Fibroblast of skin of left biceps (primary cell): ENCODE measurements at regions not wholly inside any gene's neighbourhood (a gene's known extent, or its start where the extent isn't known, plus 50 kb on each side); places are given as distances from the start of the nearest gene placed in this dataset.

ENCODE experiments used
- DNase-seq, 2 experiments: peaks; one replicate each; pipeline ENCODE4 v3.0.0-alpha.2; 2013; ENCODE audit warnings: low read depth in 2 of 2

DNA sequence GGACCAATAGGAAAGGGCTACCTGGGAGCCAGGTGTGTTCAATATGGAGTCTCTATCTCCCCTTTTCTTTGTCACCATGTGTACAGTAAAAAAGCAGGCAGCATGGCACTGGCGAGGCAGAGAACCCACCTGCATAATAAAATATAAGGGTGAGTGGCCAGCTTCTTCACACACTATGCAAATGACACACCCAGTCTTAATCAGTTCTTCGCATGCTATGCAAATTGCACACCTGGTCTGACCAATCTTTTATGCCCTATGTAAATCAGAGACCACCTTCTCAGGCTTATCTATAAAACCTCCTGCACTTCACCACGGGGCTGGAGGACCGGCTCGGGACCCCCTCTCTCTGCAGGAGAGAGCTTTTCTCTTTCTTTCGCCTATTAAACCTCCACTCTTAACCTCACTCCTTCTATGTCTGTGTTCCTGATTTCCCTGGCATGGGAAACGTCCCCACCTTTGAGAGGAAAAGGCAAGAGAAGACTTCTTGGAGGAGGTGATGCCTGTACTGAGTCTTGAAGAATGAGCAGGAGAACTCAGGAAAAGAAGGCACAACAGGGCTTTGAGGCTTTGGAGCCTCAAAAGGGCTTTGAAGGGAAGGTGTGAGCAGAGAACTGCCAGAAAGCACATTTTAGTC is 502.1 kb downstream of the GRIN2A start:
- no peak for DNase-seq

- DNase-seq = no peak
Observed at GRCh38 chr16:9680968-9681367, 501.3 kb downstream of the GRIN2A start.

DNA sequence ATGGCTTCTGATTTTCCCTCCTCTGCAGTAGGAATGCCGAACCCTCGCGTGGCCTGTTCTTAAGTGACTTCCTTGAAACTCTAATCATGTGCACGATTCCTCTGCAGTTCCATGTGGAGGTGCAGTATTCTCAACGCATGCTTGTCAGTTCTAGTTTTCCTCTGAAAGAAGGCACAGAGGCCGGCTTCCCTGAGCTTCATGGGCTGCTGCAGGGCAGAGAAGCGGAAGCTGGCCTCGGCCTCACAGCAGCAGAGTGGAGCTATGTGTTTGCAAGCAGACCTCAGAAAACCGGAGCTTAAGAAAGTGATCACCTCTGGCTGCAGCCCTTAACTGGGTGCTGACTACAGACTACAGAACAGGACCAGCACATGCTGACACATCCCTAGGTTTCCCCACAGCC is 500.7 kb downstream of the GRIN2A start:
- no peak for DNase-seq

- no peak for DNase-seq
Observed at GRCh38 chr16:9682320-9682719, 499.9 kb downstream of the GRIN2A start.

GRCh38 chr16:9683677-9684076 is 498.6 kb downstream of the GRIN2A start:
- DNase-seq = no peak

- no peak for DNase-seq
Observed at GRCh38 chr16:9687737-9688319, 494.4 kb downstream of the GRIN2A start.

GRCh38 chr16:9689597-9689996 is 492.6 kb downstream of the GRIN2A start:
- DNase-seq = no peak

DNA sequence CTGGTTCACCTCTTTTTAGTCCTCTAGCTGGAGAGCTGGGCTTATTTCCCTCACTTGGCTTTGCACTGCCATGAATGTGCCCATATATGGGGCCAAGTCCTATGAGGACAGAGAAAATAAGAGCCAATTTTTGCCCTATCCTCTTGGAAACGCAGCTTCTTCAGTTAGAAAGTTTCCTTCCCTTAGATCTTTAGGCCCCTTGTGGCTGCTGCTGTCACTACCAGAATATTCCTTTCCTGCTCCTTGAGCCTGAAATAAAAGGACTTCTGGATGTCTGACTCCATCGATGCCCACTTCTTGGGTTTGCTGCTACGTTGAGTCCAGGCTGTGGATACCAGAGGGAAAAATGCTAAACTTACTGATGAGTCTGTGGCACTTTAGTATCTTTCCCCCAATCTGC is 487.1 kb downstream of the GRIN2A start:
- no peak for DNase-seq
